GM13977 (cell line): ENCODE measurements at regions not wholly inside any gene's neighbourhood (a gene's known extent, or its start where the extent isn't known, plus 50 kb on each side); places are given as distances from the start of the nearest gene placed in this dataset.

Experiments
- DNase-seq: peaks from one replicate; pipeline ENCODE4 v3.0.0; 2012; ENCODE audit warnings: low spot score
- CTCF ChIP-seq: IDR thresholded peaks from 2 replicates; pipeline ENCODE4 v1.5.1; 2012; ENCODE audit warnings: mild to moderate bottlenecking, control low read depth; ENCODE audit not compliant: insufficient read depth; ENCODE audit errors: extremely low read depth, missing control alignments
- in situ Hi-C: fragments of 300-500 bp; cut with MboI; formaldehyde crosslinking; loops from one replicate; pipeline ENCODE4 v1.12.0; 2022; ENCODE audit warnings: low sequenced_read_pairs, low pct_unique_long_range_greater_than_20kb, mixed read lengths, inconsistent platforms; ENCODE audit not compliant: unreplicated experiment

GRCh38 chr6:93721386-93722048, 302.2 kb upstream of the EPHA7 start:
- in situ Hi-C loops, result no loop called here
- DNase-seq, result no peak
- peak; percentile 27 for TF ChIP-seq CTCF

DNA sequence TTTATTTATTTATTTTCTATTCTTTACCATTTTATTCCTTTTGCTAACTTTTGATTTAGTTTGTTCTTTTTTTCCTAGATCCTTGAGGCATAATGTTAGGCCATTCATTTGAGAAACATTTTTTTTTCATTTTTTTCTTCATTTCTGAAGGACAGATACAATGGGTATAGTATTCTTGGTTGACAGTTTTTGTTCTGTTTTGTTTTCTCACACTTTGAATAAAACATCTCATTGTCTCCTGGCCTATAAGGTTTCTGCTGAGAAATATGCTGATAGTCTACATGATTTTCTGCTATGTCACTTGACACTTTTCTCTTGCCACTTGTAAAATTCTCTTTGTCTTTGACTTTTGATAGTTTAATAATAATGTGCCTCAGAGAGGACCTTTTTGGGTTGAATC, 294.6 kb upstream of the EPHA7 start:
- no peak for DNase-seq
- in situ Hi-C loops, result no loop called here
- TF ChIP-seq CTCF, result no peak

DNA sequence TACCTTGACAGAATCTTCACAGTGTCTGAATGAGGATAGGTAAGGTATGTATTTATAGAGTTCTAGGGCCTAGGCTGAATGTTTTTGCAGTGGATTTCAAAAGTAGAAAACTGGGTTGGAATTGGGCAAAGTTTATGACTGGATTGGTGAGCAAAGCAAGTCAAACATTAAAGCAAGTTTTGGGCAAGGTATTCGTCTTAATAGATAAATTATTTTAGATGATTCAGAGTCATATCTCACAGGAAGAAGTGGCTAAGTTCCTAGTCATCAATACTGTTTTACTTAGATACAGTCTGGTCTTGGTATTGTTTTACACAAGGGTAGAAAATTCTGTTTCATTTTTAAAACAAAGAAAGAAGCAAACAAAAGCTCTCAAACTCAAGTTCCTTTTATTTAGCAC, 284.1 kb upstream of the EPHA7 start:
- no peak for TF ChIP-seq CTCF
- in situ Hi-C loops, result no loop called here
- no peak for DNase-seq

GRCh38 chr6:93701526-93701925, 282.2 kb upstream of the EPHA7 start:
- in situ Hi-C loops, result no loop called here
- no peak for DNase-seq
- TF ChIP-seq CTCF, result no peak

DNA sequence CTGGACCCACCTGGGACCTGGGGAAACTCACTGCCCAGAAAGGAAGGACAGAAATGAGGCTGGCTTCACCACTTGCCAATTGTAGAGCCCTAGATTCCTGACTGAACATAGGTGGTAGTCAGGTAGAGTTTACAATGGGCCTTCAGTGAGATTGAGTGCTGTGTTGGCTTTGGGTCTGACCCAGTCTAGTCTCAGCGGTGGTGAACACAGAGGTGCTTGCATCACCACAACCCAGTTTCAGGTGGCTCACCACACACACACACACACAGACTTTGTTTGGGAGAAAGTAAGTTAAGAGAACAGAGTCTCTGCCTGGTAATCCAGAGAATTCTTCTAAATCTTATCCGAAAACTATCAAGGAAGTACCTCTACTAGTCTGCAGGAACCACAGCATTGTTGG, 266.1 kb upstream of the EPHA7 start:
- DNase-seq, result no peak
- TF ChIP-seq CTCF, result no peak
- in situ Hi-C loops, result no loop called here

- in situ Hi-C loops, result no loop called here
- DNase-seq, result no peak
- TF ChIP-seq CTCF, result no peak
Measured at GRCh38 chr6:93684339-93684738, 265.0 kb upstream of the EPHA7 start.
